GM19099 (cell line): ENCODE measurements at regions not wholly inside any gene's neighbourhood (a gene's known extent, or its start where the extent isn't known, plus 50 kb on each side); places are given as distances from the start of the nearest gene placed in this dataset.

Experiments used
- POLR2A ChIP-seq: IDR thresholded peaks from 3 replicates; pipeline ENCODE4 v1.6.1; 2011; ENCODE audit warnings: low read depth; ENCODE audit not compliant: insufficient read length; ENCODE audit errors: extremely low read depth

GRCh38 chr11:116460156-116460920 lies 312.4 kb downstream of the BUD13 start:
- TF ChIP-seq POLR2A, result no peak

- no peak for TF ChIP-seq POLR2A
Measured at GRCh38 chr11:116459185-116460045, 313.4 kb downstream of the BUD13 start.

GRCh38 chr11:116458546-116458945 lies 314.2 kb downstream of the BUD13 start:
- TF ChIP-seq POLR2A, result no peak

- TF ChIP-seq POLR2A, result no peak
Measured at GRCh38 chr11:116457336-116458007, 315.3 kb downstream of the BUD13 start.

GRCh38 chr11:116454951-116455350 lies 317.8 kb downstream of the BUD13 start:
- no peak for TF ChIP-seq POLR2A

DNA sequence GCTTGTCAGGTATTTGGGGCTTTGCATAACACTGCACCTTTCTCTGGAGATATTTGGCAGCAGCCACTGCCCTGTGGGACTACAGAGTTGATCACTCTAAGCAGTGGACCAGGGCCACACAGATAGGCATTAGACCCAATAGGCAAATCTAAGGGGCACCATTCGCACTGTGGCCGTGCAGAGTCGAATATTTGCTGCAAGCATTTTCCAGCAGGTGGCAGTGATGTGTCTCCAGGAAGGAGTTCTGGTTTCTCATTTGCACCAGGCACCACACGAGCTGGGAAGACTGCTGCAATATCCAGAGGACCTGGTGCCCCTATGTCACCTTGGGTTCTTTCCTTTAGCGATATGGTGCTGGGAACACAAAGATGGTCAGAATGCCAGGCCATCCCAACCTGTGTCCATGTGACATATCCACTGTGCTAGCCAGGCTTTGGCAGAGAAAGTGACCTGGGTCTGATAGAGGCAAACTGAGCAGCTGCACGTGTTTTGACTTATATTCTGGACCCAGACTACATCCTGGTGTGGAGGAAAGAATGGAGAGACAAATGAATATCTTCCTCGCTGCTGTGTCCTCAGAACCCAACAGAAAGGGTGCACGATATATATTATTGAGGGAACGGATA lies 318.7 kb downstream of the BUD13 start:
- TF ChIP-seq POLR2A, result no peak

DNA sequence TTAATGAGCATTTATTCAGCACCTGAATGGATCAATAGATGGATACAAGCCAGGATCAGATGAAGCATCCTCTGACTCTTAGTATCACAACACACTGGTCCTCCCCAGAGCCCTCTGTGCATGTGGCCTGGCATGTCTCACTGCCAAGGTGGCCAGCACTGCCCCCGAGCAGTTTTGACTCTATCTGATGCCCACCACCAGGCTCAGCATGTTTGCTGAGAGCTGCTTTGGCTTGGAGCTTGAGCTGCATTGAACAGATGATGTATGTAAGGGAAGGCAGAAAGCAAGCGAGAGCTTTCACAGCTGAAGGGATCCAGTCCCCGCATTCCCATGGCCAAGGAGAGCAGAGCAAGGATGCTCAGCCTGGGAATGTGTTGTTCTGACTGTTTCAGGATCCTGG lies 320.3 kb downstream of the BUD13 start:
- no peak for TF ChIP-seq POLR2A

DNA sequence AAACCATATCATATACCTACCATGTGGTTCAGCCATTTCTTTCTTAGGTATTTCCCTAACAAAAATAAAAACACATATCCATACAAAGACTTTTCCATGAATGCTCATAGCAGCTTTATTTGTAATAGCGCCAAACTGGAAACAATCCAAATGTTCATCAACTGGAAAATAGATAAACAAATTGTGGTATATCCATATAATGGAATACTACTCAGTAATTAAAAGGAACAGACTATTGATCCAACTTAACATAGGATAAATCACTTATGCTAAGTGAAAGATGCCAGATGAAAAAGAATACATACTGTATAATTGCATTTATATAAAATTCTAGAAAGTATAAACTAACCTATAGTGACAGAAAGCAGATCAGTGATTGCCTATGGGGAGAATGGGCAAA lies 323.3 kb downstream of the BUD13 start:
- TF ChIP-seq POLR2A, result no peak

GRCh38 chr11:116446048-116446941 lies 326.5 kb downstream of the BUD13 start:
- TF ChIP-seq POLR2A, result no peak

DNA sequence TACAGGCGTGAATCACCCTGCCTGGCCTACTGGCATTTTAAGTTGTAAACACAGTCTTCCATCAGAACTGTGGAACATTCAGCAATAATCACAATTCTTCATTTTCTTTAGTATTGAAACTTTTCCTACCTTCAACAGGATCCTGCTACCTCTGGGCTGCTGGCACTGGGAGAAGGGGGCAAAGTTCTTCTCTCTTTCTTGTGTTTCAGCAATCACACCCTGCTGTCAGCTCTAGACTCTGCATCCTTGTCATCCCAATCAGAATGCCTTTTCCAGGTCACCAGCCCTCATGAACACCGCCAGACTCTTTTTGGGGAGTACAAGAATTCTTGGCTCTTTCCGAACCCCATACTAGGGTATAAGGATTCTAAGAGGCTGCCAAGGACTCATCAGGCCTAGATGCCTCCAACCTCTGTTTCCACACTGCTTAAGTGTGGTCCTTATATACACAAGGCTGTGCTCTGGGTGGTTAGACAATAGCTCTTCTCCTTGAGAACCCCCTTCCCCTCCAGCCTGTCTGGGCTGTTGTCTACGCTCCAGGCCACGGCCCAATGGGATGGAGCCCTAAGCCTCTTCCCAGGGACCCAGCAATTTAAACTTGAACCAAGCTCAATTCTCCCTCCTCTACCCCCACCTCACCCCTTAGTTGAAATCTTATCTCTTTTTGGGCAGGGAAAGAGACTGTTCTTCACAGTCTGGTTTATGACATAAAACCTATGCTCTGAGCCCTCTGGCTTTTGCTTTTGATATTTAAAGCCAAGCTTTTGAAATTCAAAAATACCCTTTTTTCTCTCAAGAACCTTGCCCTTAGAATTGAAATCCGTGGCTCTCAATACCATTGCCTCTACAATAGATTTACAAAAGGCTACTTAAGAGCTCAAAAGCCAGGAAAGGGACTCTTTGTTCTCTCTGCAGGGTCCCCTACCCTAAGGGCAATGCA lies 327.4 kb downstream of the BUD13 start:
- TF ChIP-seq POLR2A, result no peak

DNA sequence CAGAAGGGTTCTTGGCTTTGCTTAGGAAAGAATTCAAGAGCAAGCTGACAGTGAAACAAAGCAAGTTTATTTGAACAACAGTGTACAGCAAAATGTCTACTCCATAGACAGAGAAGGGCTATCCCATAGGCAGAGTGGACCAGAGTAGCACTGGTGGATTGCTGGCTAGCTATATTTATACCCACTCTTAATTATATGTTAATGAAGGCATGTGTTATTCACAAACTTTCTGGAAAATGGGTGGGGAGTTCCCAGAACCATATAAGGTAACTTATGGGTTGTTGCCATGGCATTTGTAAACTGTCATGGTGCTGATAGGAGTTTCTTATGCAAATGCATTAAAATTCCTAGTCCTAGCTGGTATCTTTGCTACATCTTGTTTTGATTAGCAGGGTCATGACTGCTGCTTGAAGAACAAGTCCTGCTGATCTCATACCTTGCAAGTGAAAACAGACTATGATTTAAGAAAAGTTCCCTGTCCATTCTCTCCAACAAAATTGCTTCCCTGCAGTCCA lies 330.5 kb downstream of the BUD13 start:
- TF ChIP-seq POLR2A, result no peak

- no peak for TF ChIP-seq POLR2A
Measured at GRCh38 chr11:116439361-116439677, 333.5 kb downstream of the BUD13 start.
